HK-2 (cell line): ENCODE measurements at regions not wholly inside any gene's neighbourhood (a gene's known extent, or its start where the extent isn't known, plus 50 kb on each side); places are given as distances from the start of the nearest gene placed in this dataset.
"Not testable (repeated sequence)": the region's sequence is repeated elsewhere in the genome, so short reads cannot be mapped to it uniquely, and the experiment has no call there.

Experiments used
- DNase-seq: peaks from one replicate; pipeline ENCODE4 v3.0.0-alpha.2; 2018; ENCODE audit not compliant: unreplicated experiment

DNA sequence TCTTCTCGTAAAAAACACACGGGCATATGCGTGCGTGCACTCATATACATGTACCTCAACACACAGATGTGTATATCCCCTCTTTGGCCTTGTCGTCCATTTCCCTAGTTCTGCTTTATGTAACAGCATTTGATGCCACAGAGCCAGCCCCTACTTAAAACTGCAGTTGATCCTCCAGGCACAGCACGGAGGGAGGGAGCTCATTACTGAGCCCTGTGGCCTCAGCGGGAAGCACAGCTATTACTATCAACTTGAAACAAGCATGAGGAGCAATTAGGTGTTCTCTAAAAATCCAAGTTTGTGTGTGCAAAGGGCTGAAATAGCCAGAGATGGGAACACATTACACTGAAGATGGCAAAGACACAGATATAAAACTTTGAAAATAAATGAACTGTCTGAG is 580.9 kb downstream of the GLRX3 start:
- DNase-seq, result no peak

DNA sequence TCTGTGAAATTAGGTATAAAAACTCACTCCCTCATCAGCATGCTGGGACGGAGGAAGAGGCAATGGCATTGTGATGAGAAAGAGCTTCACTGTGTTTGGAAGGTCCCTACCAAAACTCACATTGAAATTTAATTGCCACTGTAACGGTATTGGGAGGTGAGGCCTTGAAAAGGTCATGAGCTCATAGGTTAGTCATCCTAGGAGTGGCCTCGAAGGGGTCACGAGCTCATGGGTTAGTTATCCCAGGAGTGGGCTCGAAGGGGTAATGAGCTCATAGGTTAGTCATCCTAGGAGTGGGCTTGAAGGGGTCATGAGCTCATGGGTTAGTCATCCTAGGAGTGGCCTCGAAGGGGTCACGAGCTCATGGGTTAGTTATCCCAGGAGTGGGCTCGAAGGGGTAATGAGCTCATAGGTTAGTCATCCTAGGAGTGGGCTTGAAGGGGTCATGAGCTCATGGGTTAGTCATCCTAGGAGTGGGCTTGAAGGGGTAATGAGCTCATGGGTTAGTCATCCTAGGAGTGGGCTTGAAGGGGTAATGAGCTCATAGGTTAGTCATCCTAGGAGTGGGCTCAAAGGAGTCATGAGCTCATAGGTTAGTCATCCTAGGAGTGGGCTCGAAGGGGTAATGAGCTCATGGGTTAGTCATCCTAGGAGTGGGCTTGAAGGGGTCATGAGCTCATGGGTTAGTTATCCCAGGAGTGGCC is 582.7 kb downstream of the GLRX3 start:
- DNase-seq, result not testable (repeated sequence)

DNA sequence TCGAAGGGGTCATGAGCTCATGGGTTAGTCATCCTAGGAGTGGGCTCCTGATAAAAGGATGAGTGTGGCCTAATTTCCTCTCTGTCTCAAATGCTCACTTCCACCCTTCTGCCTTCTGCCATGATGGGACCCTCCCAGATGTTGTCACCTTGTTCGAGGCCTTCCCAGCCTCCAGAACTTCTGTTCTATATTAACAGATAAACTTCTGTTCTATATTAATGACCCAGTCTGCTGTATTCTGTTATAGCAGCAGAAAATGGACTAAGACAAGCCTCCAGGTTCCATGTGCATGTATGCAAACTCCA is 583.2 kb downstream of the GLRX3 start:
- DNase-seq, result no peak

DNA sequence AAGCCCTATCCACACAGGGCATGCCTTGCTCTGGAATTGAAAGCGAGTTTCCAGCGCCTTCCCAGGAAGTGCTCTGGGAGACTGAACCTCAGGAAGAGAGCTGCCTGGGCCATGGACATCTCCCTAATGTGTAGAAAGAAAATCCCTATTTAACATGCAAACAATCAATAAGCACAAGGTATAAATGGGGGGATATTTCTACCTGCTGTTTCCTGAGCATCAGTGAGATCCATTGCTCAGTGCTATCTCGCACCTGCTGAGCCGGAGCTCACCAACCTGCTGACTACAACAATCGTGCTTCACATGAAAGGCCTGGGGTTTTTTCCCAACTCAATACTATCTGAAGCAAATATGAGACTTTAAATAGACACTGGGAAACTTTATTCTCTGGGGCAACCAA is 584.0 kb downstream of the GLRX3 start:
- DNase-seq, result no peak

DNA sequence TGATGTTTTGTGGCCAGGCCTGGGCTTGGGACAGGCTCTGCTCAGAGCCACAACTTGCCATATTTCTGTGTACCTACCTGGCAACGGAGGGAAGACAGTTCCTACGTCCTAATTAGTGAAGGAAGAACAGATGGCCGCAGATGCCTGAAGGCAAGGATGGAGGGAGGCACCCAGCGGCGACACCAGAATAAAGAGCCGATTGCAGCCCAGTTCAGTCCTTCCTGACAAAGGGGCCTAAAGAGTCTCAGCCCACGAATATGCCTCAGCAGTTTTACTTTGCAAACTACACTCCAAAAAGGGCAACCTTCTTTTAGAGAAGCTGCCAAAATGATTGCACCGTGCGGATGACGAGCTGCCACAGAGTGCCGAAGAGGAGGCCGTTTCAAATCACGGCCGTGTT is 585.8 kb downstream of the GLRX3 start:
- DNase-seq, result no peak

DNA sequence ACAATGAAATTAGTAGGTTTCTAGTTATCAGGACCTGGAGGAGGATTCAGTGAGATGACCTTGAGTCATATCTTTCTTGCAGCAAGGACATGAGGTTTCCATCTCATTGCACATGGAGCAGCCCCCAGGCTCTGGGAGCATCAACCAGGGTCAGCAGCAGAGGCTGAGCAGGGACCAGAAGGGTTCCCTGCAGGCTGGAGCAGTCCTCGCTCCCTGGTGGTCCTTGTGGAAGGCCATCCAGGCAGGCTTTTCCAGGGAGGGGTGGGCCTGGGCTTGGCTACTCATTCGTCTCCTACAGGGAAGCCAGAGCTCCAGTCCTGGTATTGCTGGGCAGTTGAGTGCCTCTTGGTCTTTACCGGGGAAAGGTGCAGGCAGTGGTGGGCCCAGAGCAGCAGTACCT is 587.5 kb downstream of the GLRX3 start:
- no peak for DNase-seq

DNA sequence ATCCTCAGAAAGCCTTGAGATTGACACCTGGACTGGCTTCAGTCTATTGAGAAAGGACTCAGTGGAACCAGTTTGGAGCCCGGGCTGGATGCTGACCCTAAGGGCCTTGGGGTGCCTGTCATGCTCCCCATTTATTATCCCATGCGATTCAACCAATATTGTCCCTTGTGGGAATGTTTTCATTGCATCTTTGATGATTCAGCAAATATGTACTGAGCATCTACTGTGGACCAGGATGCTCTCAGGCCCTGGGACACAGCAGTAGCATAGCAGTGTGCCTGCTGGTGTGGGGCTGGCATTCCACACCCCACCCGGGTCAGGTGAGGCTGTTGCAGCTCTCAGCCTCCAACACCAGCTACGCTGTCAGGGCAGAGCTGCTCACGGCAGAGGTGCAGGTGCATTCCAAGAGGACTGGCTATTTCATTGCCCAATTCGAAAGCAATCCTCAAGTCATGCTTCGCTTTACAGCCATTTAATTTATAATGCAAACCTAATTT is 586.0 kb downstream of the TCERG1L start:
- DNase-seq, result no peak

DNA sequence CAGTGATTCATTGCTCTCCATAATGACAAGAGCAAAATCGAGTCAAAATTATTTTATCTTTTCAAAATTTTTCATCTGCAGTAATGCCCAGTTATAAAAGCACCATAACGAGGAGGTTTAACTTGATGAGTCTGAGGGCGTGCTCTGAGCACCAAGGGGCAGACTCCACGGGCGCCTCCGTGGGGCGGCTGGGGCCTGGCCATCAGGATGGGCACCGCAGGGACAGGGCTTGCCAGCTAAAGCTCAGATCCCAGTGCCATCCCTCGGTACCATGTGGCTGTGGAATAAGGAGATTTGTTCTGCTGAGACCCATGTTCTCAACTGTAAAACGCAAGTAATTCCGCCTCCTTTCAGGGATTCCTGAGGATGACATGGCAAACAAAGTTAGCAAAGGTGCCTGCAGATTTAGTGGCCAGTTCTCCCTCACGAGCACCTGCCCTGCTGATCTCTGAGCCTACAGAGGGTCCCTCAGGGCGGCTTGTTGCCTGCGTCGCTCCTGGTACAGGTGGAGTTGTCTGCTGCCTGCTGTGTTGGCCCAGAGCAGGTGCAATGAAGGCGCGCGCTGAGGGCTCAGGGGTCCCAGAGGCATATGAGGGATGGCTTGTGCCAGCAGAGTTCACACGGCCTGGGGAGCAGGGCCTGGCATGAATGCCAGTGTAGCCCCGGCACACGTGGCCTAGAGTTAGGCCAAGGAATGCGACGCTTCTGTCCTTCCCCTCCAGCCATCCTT is 584.4 kb downstream of the TCERG1L start:
- no peak for DNase-seq

DNA sequence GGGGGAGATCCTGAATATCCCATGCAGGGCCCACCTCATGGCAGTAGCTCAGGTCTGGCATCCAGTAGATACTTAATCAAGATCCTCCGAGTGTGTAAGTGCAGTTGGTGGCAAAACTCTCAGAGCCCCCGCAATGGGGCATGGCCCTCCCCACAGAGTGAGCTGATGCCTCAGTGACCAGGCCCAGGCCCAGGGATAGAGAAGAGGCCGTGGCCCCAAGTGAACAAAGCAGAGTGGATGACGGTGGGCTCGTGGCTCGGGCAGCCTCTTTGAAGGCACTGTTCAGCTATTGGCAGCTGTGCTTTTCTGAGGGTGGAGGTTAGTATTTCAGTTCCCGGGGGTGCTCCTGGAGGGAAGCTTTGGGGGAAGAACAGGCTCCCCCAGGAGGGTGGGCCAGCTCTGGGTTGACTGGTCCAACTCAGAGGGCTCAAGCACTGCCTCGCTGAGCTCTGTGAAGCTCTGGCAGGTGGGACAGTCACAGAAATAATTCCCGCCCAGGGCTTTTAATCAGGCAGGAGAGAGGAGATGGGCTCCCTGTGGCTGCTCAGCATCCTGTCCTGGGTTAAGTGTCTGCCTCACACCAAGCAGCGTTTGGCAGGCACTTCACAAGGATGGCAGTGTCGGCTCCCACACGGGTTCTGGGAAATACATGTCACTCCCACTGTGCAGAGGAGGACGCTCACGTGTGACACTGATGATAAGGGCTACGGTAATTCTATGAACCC is 583.6 kb downstream of the TCERG1L start:
- DNase-seq, result no peak

DNA sequence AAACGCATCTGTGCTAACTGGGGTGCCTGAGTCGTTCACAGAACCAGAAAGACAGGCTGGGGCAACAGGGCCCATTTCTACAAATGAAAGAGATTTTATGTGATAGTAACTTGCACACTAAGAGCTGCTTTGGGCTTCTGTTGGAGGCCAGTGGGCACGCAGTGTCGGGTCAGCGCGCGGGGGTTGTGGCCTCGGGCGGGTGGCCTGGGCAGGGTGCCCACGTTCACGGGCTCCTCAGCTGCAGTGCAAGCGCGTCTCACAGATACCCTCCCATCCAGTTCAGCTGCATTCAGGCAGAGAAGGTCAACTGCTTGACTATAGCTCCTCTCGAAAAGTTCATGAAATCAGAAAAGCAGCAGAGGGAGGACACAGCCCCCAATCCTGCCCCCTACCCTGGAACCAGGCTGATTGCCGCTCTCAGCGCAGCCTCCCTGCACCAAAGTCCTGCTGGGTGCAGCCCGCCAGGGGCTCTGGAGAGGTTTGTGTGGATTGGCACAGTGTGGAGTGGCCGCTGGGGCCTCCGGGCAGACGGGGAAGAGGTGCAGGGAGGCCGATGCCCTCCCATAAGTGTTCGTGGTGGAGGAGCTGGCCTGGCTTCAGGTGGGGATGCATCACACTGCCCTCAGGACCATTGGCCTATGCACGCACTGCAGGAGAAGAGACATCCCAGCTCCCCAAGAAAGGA is 582.8 kb downstream of the TCERG1L start:
- DNase-seq, result no peak

DNA sequence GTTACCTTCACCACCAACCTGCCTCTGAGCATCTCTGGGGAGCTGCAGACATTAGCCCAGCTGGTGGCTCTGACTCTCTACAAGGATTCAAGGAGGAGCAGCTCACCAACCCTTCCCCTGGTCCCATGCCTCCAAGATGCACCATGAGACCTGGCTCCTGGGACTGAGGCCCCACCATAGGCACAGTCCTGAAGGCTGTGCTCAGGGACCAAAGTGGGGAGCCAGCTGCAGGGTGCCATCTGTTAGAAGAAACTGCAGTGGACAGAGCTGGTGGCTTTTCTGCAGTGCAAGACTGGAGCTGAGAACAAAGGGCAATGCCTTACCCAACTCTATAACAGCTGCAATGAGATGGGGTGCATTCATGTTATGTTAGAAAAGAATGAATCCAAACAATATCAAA is 581.6 kb downstream of the TCERG1L start:
- no peak for DNase-seq

DNA sequence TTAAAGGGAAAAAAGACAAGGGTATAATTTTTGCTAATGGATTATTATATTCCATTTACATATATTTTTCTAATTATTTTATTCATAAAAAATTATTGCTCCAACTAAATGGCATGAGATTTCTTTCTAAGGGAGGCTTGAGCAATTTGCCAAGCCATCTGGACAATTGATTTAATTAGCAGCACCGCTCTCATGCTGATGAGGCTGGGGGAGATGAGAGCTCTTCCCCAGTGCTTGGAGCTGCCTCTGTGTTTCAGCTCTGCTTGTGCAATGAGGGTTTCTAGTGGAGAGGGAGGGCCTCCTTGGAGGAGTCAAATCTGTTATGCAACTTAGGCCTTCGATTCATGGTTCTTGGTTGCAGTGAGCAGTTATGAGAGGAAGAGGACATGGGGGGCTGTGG is 574.3 kb downstream of the TCERG1L start:
- no peak for DNase-seq

DNA sequence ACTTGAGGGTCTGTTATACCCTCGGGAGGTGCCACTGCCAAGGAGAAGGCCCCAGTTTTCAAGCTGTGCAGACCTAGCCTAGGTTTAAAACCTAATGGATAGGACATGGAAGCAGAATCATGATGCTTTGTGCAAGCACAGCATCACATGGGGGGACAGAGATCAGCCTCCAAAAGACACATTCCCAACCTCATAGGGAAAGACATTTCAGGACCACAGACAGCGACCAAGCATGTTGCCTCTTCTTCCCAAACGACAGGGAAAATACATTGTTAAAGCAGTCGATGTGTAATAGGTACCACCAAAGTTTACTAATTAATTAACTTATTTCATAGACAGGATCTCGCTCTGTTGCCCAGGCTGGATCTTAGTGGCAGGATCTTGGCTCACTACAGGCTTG is 573.9 kb downstream of the TCERG1L start:
- DNase-seq, result peak; percentile 10

DNA sequence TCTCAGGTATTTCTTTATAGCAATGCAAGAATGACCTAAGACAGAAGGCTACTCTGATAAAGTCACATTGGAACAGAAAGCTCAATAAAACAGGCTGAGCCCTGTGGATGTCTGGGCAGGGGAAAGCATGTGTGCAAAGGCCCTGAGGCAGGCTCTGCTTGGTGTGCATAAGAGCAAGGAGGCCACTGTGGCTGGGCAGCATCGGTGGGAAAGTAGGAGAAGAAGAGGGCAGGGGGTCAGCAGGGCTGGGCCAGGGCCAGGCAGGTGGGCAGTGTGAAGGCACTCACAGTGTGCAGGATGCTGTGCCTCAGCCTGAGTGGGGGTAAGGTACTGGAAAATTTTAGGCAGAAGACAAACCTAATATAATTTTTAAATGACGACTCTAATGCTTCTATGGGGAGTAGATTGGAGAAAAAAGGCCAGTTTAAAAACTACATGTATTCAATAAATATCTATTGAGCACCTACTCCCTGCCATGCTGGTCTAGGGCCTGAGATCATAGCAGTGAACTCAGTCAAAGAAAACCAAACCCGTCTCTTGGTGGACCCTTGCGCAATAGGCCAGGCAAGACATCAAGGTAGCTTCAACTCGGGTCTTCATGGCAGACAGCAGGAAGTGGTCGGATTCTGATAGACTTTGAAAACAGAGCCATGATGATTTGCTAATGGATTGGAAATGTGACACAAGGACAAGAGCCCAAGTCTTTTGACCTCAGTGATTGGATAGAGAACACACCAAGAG is 572.3 kb downstream of the TCERG1L start:
- no peak for DNase-seq

DNA sequence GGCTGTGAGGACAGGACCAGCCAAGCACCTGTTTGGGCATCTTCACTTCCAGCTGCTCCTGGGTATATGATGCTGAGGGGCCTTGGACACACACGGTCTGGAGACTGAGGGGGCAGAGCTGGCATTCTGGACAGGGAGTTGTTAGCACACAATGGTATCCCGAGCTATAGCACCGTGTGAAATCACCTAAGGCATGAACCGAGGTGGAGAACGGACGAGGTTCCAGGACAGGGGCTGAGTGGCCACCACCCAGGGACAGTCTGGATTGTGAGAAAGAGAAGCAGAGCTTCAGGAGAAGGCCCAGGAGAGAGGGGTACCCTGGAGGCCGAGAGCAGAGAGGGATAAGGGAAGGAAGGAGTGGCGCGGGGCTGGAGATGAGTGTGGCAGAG is 571.8 kb downstream of the TCERG1L start:
- DNase-seq, result no peak

DNA sequence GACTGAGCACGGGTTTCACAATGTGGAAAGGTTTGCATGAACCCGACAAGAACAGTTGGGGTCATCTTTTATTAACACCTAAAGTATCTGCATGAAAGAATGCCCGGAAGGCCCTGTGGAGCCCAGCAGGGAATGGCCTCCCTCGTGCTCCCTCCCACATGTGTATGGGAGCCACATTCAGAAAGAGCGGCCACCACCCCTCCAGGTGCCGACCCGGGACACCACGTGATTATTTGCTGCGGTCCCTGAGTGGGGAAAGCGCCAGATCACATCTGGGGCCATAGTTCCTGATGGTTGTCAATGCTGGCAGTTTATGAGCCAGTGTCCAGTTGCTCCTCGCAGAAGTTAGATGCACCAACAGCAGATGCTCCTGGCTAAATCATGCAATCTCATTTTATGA is 571.4 kb downstream of the TCERG1L start:
- DNase-seq, result no peak

DNA sequence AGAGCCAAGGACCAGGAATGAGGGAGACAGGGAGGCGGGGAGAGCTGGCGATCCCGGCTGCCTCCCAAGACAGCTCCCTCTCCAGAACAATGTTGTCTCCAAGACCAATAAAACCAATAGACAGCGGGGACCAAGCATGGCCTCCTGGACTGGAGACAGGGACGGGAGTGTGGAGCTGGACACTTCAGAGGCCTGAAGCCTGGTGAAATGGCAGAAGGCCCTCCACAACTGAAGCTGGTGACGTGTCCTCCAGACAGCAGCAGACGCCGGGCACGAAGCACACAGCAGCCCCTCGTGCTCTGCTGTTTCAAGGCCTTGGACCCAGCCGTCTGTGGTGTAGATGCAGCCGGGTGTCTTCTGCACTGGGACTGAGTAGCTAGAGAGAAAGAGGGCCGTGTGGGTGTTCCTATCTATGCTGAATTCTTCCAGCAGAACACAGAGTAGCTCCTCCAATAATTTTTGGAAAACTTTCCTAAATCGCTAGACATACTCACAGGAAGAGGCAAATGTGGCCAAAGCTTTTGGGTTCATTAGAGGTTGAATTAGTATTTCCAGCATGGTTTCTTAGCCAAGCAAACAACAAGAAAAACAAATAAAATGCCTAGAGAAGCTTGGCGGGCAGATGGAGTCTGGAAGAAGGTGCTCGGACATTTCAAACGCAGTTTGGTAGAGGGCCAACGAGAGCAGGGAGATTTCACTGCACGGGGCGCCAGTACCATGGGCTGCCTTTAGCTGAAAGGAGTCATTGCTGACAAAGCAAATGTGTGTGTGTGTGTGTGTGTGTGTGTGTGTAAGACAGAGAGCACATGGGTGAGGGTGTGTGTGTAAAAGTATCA is 570.4 kb downstream of the TCERG1L start:
- no peak for DNase-seq

DNA sequence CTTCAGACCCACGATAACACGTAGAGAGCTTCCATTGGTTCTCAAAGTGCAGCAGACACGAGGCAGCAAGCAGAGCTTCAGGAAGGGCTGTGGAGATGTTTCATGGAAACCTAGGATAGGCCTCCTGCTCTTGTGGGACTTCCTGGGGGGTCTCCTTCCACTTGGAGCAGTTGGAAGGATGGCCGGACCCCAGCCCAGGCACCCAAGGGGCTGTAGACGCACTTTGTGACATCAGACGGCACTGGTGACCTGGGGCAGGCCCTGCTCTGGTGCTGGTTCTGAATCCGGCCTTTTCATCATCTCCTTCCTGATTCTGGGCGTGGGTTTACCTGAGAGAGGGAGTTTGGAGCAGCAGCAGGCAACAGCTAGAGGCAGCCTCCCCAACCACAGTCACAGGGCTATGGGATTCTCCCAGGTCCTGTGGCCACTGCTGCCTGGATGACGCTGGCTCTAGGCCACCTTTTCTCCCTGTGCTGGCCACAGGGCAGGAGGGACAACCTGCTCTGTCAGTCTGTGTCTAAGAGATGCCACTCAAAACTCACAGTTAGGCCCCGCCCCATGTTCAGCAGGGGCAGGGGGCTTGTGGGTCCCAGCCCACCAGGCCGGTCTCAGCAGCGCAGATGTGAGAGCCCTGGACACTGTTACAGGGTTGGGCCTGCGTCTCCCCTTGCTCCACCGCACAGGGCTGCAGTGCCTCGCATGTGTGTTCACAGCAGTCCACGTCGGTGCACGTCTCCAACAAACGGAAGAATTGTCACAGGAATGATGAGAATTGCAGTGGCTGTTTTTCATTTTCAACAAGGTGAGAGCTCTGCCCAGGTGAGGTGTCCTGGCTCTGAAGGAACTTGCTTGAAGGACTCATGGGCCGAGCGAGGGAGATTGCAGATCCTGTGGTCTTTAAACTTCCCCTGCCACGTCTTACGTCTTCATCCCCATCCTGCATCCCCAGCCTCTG is 569.3 kb downstream of the TCERG1L start:
- DNase-seq, result no peak

DNA sequence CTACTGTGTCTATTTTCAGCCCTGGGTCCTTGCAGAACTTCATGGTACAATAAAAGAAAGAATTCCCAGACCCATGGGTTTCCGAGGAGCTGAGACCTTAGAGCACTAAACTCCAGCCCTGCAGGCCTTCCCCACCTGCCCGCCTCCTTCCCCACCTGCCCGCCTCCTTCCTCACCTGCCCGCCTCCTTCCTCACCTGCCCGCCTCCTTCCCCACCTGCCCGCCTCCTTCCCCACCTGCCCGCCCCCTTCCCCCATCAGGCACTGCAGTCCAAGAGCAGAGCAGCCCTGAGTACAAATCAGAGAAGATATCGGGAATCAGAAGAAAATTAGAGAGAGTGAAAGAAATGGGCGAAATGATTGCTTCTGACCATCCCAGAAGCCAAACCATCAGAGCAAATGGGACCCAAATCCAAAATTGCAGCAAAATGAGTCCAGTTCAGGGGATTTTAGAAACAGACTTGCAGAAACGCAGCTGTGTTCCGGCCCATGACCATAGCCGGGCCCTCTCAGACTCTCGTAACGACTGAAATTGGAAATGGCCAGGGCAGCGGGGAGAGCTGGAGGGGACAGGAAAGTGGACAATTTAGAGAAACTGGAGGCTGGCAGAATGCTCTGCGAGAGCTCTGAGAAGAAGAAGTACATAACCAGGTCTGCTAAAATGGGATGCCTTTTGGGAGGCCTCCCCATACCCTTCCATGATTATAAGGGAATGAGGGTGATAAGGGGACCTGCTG is 568.4 kb downstream of the TCERG1L start:
- no peak for DNase-seq
